PC-9 (cell line): ENCODE measurements at regions not wholly inside any gene's neighbourhood (a gene's known extent, or its start where the extent isn't known, plus 50 kb on each side); places are given as distances from the start of the nearest gene placed in this dataset.

Experiments
- CTCF ChIP-seq: fragments of 200-600 bp; sonication (generic); conservative IDR thresholded peaks from 2 replicates; pipeline ENCODE4 v1.6.1; 2017; ENCODE audit warnings: mixed run types, antibody characterized with exemption, mild to moderate bottlenecking, moderate library complexity
- EZH2 ChIP-seq: fragments of 200-600 bp; sonication (generic); IDR thresholded peaks from 2 replicates; pipeline ENCODE4 v1.8.0; 2017; ENCODE audit warnings: antibody characterized with exemption, low read depth

DNA sequence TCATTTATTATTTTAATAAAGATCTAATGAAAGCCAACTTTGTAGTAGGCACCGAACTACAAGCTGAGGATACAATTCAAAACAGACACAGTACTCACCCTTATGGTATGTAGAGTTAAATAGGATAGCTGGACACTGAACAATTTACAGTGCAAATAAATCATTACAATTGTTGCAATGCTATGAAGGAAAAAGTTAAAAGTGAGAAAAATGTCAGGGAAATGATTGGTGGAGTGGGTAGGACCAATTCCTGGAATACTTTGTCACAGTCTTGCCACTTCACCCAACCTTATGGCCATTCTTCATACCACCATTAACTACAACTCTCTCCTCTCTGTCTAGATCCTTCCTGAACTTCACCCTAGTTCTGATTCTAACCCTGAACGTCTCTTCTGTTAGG is 70.1 kb upstream of the CCSER1 start:
- no peak for TF ChIP-seq CTCF
- no peak for TF ChIP-seq EZH2
